ENCODE measurements at regions not wholly inside any gene's neighbourhood (a gene's known extent, or its start where the extent isn't known, plus 50 kb on each side); places are given as distances from the start of the nearest gene placed in this dataset.

GRCh38 chr13:39981056-39981455, 325.6 kb downstream of the COG6 start:
- H3K79me2 ChIP-seq (ENCODE audit: control insufficient read depth, insufficient read depth, low read length, poor library complexity): no peaks in the 10 kb centered on the region
- H3K9ac ChIP-seq (ENCODE audit: low read length): no peak overlapping the region
- no peaks in the 10 kb centered on the region for H3K79me1 ChIP-seq (ENCODE audit: low read length)
- no peak overlapping the region for H2BK120ac ChIP-seq (ENCODE audit: insufficient read depth, low read length, poor library complexity)
- no peak overlapping the region for H3K4me2 ChIP-seq (ENCODE audit: low read length)
- no peak overlapping the region for H3K23ac ChIP-seq (ENCODE audit: low read length)
- no peak overlapping the region for H3K4me3 ChIP-seq (ENCODE audit: low read depth, low read length)
- no peaks in the 10 kb centered on the region for H3K27me3 ChIP-seq (ENCODE audit: insufficient read depth, low read length)
- H2AFZ ChIP-seq (ENCODE audit: insufficient read depth, low read length, poor library complexity): no peak overlapping the region
- no peak overlapping the region for H4K8ac ChIP-seq (ENCODE audit: low read depth, low read length)
- H2AK5ac ChIP-seq (ENCODE audit: low read length): no peak overlapping the region
- H2BK12ac ChIP-seq (ENCODE audit: low read length): no peak overlapping the region
- H4K12ac ChIP-seq (ENCODE audit: low read depth, low read length): no peak overlapping the region
- no peak overlapping the region for H2BK5ac ChIP-seq (ENCODE audit: low read depth, low read length, poor library complexity)
- no peak overlapping the region for H3K18ac ChIP-seq (ENCODE audit: low read length)
- no peak overlapping the region for H3K4ac ChIP-seq (ENCODE audit: low read depth, low read length)
- no peaks in the 10 kb centered on the region for H3K9me3 ChIP-seq (ENCODE audit: insufficient read depth, low read depth, low read length)
- H3K36me3 ChIP-seq (ENCODE audit: control insufficient read depth in 1 of 2, insufficient read depth in 2 of 2, low read length in 2 of 2): no peaks in the 10 kb centered on the region
- no peak overlapping the region for H4K91ac ChIP-seq (ENCODE audit: low read depth, low read length)
- no peak for DNase-seq
- no peaks in the 10 kb centered on the region for H3K4me1 ChIP-seq (ENCODE audit: control insufficient read depth in 1 of 2, insufficient read depth in 2 of 2, low read length in 2 of 2)
- no peak overlapping the region for H3K27ac ChIP-seq (ENCODE audit: low read depth, low read length)
- H3K14ac ChIP-seq (ENCODE audit: low read length): no peak overlapping the region

- Histone ChIP-seq H4K12ac (ENCODE audit: low read depth, low read length) (no peak overlapping the region), H3K9me3 (ENCODE audit: insufficient read depth, low read depth, low read length) (no peaks in the 10 kb centered on the region), H3K36me3 (ENCODE audit: control insufficient read depth in 1 of 2, insufficient read depth in 2 of 2, low read length in 2 of 2) (no peaks in the 10 kb centered on the region), H4K91ac (ENCODE audit: low read depth, low read length) (no peak overlapping the region), H3K9ac (ENCODE audit: low read length) (no peak overlapping the region), H3K79me1 (ENCODE audit: low read length) (no peaks in the 10 kb centered on the region), H3K4me3 (ENCODE audit: low read depth, low read length) (no peak overlapping the region), H3K23ac (ENCODE audit: low read length) (no peak overlapping the region), H2BK5ac (ENCODE audit: low read depth, low read length, poor library complexity) (no peak overlapping the region), H2AK5ac (ENCODE audit: low read length) (no peak overlapping the region), H3K27me3 (ENCODE audit: insufficient read depth, low read length) (no peaks in the 10 kb centered on the region), H2BK12ac (ENCODE audit: low read length) (no peak overlapping the region), H2AFZ (ENCODE audit: insufficient read depth, low read length, poor library complexity) (no peak overlapping the region), H3K4me1 (ENCODE audit: control insufficient read depth in 1 of 2, insufficient read depth in 2 of 2, low read length in 2 of 2) (no peaks in the 10 kb centered on the region), H3K18ac (ENCODE audit: low read length) (no peak overlapping the region), H3K4ac (ENCODE audit: low read depth, low read length) (no peak overlapping the region), H3K27ac (ENCODE audit: low read depth, low read length) (no peak overlapping the region), H2BK120ac (ENCODE audit: insufficient read depth, low read length, poor library complexity) (no peak overlapping the region), H3K79me2 (ENCODE audit: control insufficient read depth, insufficient read depth, low read length, poor library complexity) (no peaks in the 10 kb centered on the region), H4K8ac (ENCODE audit: low read depth, low read length) (no peak overlapping the region), H3K14ac (ENCODE audit: low read length) (no peak overlapping the region), H3K4me2 (ENCODE audit: low read length) (no peak overlapping the region)
- WGBS (ENCODE audit: extremely low coverage, insufficient coverage, insufficient read length): no CpG with 5 or more reads among the region's 4 CpGs
- no peak for DNase-seq
These were observed 327.3 kb downstream of the COG6 start for GRCh38 chr13:39982745-39983144.

DNA sequence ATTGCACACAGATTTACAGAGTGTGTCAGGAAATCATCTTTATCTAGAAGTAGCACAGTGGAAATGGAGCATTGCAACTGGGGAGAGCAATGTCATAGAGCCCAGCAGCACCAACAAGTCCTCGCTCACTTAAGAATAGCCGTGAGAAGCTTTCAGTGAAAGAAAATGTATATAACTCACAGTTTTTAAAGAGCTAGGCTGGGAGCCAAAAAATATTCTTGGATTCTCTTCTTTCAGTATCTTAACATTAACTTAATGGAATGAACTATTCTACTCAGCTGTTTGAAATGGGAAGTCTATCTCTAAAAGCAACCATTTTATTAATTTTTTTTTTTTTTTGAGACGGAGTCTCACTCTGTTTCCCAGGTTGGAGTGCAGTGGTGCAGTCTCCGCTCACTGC, 329.6 kb downstream of the COG6 start:
- no peak overlapping the region for H2AK5ac ChIP-seq (ENCODE audit: low read length)
- no peaks in the 10 kb centered on the region for H3K9me3 ChIP-seq (ENCODE audit: insufficient read depth, low read depth, low read length)
- H2BK12ac ChIP-seq (ENCODE audit: low read length): no peak overlapping the region
- no peak overlapping the region for H4K91ac ChIP-seq (ENCODE audit: low read depth, low read length)
- H3K27ac ChIP-seq (ENCODE audit: low read depth, low read length): no peak overlapping the region
- no peak overlapping the region for H3K18ac ChIP-seq (ENCODE audit: low read length)
- no peaks in the 10 kb centered on the region for H3K79me2 ChIP-seq (ENCODE audit: control insufficient read depth, insufficient read depth, low read length, poor library complexity)
- WGBS (ENCODE audit: extremely low coverage, insufficient coverage, insufficient read length): no CpG with 5 or more reads among the region's 4 CpGs
- no peaks in the 10 kb centered on the region for H3K4me1 ChIP-seq (ENCODE audit: control insufficient read depth in 1 of 2, insufficient read depth in 2 of 2, low read length in 2 of 2)
- no peak overlapping the region for H3K14ac ChIP-seq (ENCODE audit: low read length)
- DNase-seq: no peak
- H2BK5ac ChIP-seq (ENCODE audit: low read depth, low read length, poor library complexity): no peak overlapping the region
- no peaks in the 10 kb centered on the region for H3K27me3 ChIP-seq (ENCODE audit: insufficient read depth, low read length)
- no peak overlapping the region for H3K23ac ChIP-seq (ENCODE audit: low read length)
- no peak overlapping the region for H3K4me3 ChIP-seq (ENCODE audit: low read depth, low read length)
- H3K36me3 ChIP-seq (ENCODE audit: control insufficient read depth in 1 of 2, insufficient read depth in 2 of 2, low read length in 2 of 2): no peaks in the 10 kb centered on the region
- H4K12ac ChIP-seq (ENCODE audit: low read depth, low read length): no peak overlapping the region
- H2BK120ac ChIP-seq (ENCODE audit: insufficient read depth, low read length, poor library complexity): no peak overlapping the region
- no peak overlapping the region for H3K4ac ChIP-seq (ENCODE audit: low read depth, low read length)
- no peaks in the 10 kb centered on the region for H3K79me1 ChIP-seq (ENCODE audit: low read length)
- H4K8ac ChIP-seq (ENCODE audit: low read depth, low read length): no peak overlapping the region
- H3K4me2 ChIP-seq (ENCODE audit: low read length): no peak overlapping the region
- H2AFZ ChIP-seq (ENCODE audit: insufficient read depth, low read length, poor library complexity): no peak overlapping the region
- H3K9ac ChIP-seq (ENCODE audit: low read length): no peak overlapping the region

DNA sequence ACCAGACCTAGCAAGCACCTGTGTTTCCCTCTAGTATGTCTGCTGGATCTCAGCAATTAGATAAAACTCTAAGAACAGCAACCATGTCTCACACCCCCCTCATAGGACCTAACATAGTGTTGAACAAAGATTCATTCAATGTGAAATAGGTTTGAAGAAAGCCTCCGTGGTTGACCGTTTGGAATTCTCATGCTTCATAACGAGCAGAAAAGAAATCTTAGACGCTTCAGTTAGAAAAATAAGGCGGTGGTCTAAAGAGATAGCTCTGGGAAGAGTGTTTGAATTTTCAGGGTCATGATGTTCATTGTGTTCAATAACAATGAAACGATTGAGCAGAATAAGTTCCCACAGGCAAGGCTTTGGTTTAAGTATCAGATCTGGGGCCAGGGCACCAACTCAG, 332.9 kb downstream of the COG6 start:
- Histone ChIP-seq H3K9me3 (ENCODE audit: insufficient read depth, low read depth, low read length) (no peaks in the 10 kb centered on the region), H2BK120ac (ENCODE audit: insufficient read depth, low read length, poor library complexity) (no peak overlapping the region), H4K12ac (ENCODE audit: low read depth, low read length) (no peak overlapping the region), H3K79me2 (ENCODE audit: control insufficient read depth, insufficient read depth, low read length, poor library complexity) (no peaks in the 10 kb centered on the region), H3K14ac (ENCODE audit: low read length) (no peak overlapping the region), H2BK5ac (ENCODE audit: low read depth, low read length, poor library complexity) (no peak overlapping the region), H2AFZ (ENCODE audit: insufficient read depth, low read length, poor library complexity) (no peak overlapping the region), H3K27ac (ENCODE audit: low read depth, low read length) (no peak overlapping the region), H2BK12ac (ENCODE audit: low read length) (no peak overlapping the region), H4K91ac (ENCODE audit: low read depth, low read length) (no peak overlapping the region), H2AK5ac (ENCODE audit: low read length) (no peak overlapping the region), H3K79me1 (ENCODE audit: low read length) (no peaks in the 10 kb centered on the region), H3K4me3 (ENCODE audit: low read depth, low read length) (no peak overlapping the region), H3K27me3 (ENCODE audit: insufficient read depth, low read length) (no peaks in the 10 kb centered on the region), H3K4ac (ENCODE audit: low read depth, low read length) (no peak overlapping the region), H4K8ac (ENCODE audit: low read depth, low read length) (no peak overlapping the region), H3K9ac (ENCODE audit: low read length) (no peak overlapping the region), H3K36me3 (ENCODE audit: control insufficient read depth in 1 of 2, insufficient read depth in 2 of 2, low read length in 2 of 2) (no peaks in the 10 kb centered on the region), H3K4me2 (ENCODE audit: low read length) (no peak overlapping the region), H3K18ac (ENCODE audit: low read length) (no peak overlapping the region), H3K23ac (ENCODE audit: low read length) (no peak overlapping the region), H3K4me1 (ENCODE audit: control insufficient read depth in 1 of 2, insufficient read depth in 2 of 2, low read length in 2 of 2) (no peaks in the 10 kb centered on the region)
- WGBS (ENCODE audit: extremely low coverage, insufficient coverage, insufficient read length): no CpG with 5 or more reads among the region's 6 CpGs
- DNase-seq: no peak

- no peak overlapping the region for H2AK5ac ChIP-seq (ENCODE audit: low read length)
- H3K4ac ChIP-seq (ENCODE audit: low read depth, low read length): no peak overlapping the region
- H2AFZ ChIP-seq (ENCODE audit: insufficient read depth, low read length, poor library complexity): no peak overlapping the region
- no CpG with 5 or more reads among the region's 6 CpGs for WGBS (ENCODE audit: extremely low coverage, insufficient coverage, insufficient read length)
- H2BK12ac ChIP-seq (ENCODE audit: low read length): no peak overlapping the region
- H2BK5ac ChIP-seq (ENCODE audit: low read depth, low read length, poor library complexity): no peak overlapping the region
- no peaks in the 10 kb centered on the region for H3K27me3 ChIP-seq (ENCODE audit: insufficient read depth, low read length)
- H2BK120ac ChIP-seq (ENCODE audit: insufficient read depth, low read length, poor library complexity): no peak overlapping the region
- H3K18ac ChIP-seq (ENCODE audit: low read length): no peak overlapping the region
- no peak for DNase-seq
- H3K79me1 ChIP-seq (ENCODE audit: low read length): no peaks in the 10 kb centered on the region
- H3K79me2 ChIP-seq (ENCODE audit: control insufficient read depth, insufficient read depth, low read length, poor library complexity): no peaks in the 10 kb centered on the region
- H3K4me3 ChIP-seq (ENCODE audit: low read depth, low read length): no peak overlapping the region
- H3K36me3 ChIP-seq (ENCODE audit: control insufficient read depth in 1 of 2, insufficient read depth in 2 of 2, low read length in 2 of 2): no peaks in the 10 kb centered on the region
- no peak overlapping the region for H3K4me2 ChIP-seq (ENCODE audit: low read length)
- H4K91ac ChIP-seq (ENCODE audit: low read depth, low read length): no peak overlapping the region
- no peak overlapping the region for H3K27ac ChIP-seq (ENCODE audit: low read depth, low read length)
- H3K23ac ChIP-seq (ENCODE audit: low read length): no peak overlapping the region
- no peak overlapping the region for H3K9ac ChIP-seq (ENCODE audit: low read length)
- no peak overlapping the region for H3K14ac ChIP-seq (ENCODE audit: low read length)
- H4K8ac ChIP-seq (ENCODE audit: low read depth, low read length): no peak overlapping the region
- no peaks in the 10 kb centered on the region for H3K9me3 ChIP-seq (ENCODE audit: insufficient read depth, low read depth, low read length)
- H4K12ac ChIP-seq (ENCODE audit: low read depth, low read length): no peak overlapping the region
- no peaks in the 10 kb centered on the region for H3K4me1 ChIP-seq (ENCODE audit: control insufficient read depth in 1 of 2, insufficient read depth in 2 of 2, low read length in 2 of 2)
These were observed 342.7 kb downstream of the COG6 start for GRCh38 chr13:39998166-39998565.

All from trophoblast cell (in vitro differentiated cells and primary cell).